ENCODE measurements at regions not wholly inside any gene's neighbourhood (a gene's known extent, or its start where the extent isn't known, plus 50 kb on each side); places are given as distances from the start of the nearest gene placed in this dataset.
"Not testable (repeated sequence)": the region's sequence is repeated elsewhere in the genome, so short reads cannot be mapped to it uniquely, and the experiment has no call there.

DNA sequence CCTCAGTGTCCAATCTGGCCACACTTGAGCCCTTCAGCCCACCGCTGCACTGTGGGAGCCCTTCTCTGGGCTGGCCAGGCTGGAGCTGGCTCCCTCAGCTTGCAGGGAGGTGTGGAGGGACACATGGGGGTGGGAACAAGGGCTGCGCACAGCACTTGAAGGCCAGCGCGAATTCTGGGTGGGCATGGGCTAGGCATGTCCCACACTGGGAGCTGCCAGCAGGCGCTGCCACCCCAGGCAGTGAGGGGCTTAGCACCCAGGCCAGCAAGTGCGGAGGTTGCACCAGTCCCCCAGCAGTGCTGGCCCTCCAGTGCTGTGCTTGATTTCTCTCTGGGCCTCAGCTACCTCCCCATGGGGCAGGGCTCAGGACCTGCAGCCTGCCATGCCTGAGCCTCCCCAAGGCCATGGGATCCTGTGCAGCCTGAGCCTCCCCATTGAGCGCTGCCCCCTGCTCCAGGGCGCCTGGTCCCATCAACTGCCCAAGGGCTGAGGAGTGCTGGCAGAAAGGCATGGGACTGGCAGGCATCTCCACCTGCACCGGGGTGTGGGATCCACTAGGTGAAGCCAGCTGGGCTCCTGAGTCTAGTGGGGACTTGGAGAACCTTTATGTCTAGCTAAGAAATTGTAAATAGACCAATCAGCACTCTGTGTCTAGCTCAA is 148.2 kb downstream of the EMB start (continued):
- TF ChIP-seq SIRT6 (IDR thresholded peaks at IDR 0.05; ENCODE audit: low read depth, low read length): no peak
- TF ChIP-seq POLR2A (conservative IDR thresholded peaks at IDR 0.05): no peak
- TF ChIP-seq, protein P1, sequence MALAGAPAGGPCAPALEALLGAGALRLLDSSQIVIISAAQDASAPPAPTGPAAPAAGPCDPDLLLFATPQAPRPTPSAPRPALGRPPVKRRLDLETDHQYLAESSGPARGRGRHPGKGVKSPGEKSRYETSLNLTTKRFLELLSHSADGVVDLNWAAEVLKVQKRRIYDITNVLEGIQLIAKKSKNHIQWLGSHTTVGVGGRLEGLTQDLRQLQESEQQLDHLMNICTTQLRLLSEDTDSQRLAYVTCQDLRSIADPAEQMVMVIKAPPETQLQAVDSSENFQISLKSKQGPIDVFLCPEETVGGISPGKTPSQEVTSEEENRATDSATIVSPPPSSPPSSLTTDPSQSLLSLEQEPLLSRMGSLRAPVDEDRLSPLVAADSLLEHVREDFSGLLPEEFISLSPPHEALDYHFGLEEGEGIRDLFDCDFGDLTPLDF (CRISPR knock-in tag; IDR thresholded peaks at IDR 0.05): no peak
- TF ChIP-seq ZNF766 (CRISPR knock-in tag; conservative IDR thresholded peaks at IDR 0.05): no peak
- TF ChIP-seq NR3C1 (CRISPR knock-in tag; IDR thresholded peaks at IDR 0.05): no peak
- no peak for TF ChIP-seq ZNF408 (CRISPR knock-in tag; IDR thresholded peaks at IDR 0.05; ENCODE audit: low read depth)

DNA sequence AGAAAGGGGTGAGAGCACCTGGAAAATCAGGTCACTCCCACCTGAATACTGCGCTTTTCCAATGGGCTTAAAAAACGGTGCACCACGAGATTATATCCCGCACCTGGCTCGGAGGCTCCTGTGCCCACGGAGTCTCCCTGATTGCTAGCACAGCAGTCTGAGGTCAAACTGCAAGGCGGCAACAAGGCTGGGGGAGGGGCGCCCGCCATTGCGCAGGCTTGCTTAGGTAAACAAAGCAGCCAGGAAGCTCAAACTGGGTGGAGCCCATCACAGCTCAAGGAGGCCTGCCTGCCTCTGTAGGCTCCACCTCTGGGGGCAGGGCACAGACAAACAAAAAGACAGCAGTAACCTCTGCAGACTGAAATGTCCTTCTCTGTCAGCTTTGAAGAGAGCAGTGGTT is 160.6 kb downstream of the EMB start:
- H3K4me1 ChIP-seq (replicated peaks in 1 of 2; ENCODE audit: control insufficient read depth in 2 of 2, insufficient read depth in 2 of 2, low read length in 2 of 2); H3K4me3 ChIP-seq; H4K20me1 ChIP-seq (replicated peaks; ENCODE audit: control insufficient read depth, insufficient read depth, low read length); H3K27ac ChIP-seq (ENCODE audit: extremely low read depth, low read depth, low read length); BruUV-seq (replicated peaks); H3K9ac ChIP-seq (ENCODE audit: insufficient read depth in 1 of 2, low read depth in 2 of 2, low read length in 2 of 2); H3K79me2 ChIP-seq (ENCODE audit: control insufficient read depth, insufficient read depth, low read length); H3K9me1 ChIP-seq (ENCODE audit: control insufficient read depth, insufficient read depth, low read length); FAIRE-seq; ATAC-seq; intact Hi-C loops (cut with micrococcal nuclease); in situ Hi-C loops (cut with MboI); H3K36me3 ChIP-seq (ENCODE audit: control insufficient read depth, insufficient read depth, low read length); POLR2A ChIA-PET; H2AFZ ChIP-seq (ENCODE audit: low read depth, low read length); H3K27me3 ChIP-seq (ENCODE audit: control insufficient read depth in 2 of 2, insufficient read depth in 2 of 2, low read length in 2 of 2); CTCF ChIA-PET (ENCODE audit: low intra/inter-chr PET ratio); H3K9me3 ChIP-seq (replicated peaks; ENCODE audit: control insufficient read depth, insufficient read depth, low read depth, low read length); H3K4me2 ChIP-seq (ENCODE audit: insufficient read depth, low read length); DNase-seq (ENCODE audit: extremely low read depth in 1 of 4, low spot score in 3 of 4): not testable (repeated sequence)
- WGBS (ENCODE audit: insufficient coverage, low coverage, missing lambda C conversion rate): 1% methylated on average over 10 of the region's 10 CpGs
